SHP77 treated with DMSO at 0.1 percent for 48 hours (cell line): ENCODE measurements at regions not wholly inside any gene's neighbourhood (a gene's known extent, or its start where the extent isn't known, plus 50 kb on each side); places are given as distances from the start of the nearest gene placed in this dataset.

Experiments
- DNase-seq: peaks from one replicate; lab custom pipeline; 2025; lab: John Stamatoyannopoulos, UW

- no peak for DNase-seq
Observed at GRCh38 chr1:212526111-212526491, 82.5 kb upstream of the ATF3 start.

- DNase-seq, result no peak
Observed at GRCh38 chr1:212528501-212528900, 80.1 kb upstream of the ATF3 start.

- no peak for DNase-seq
Observed at GRCh38 chr1:212529211-212529741, 79.3 kb upstream of the ATF3 start.

- no peak for DNase-seq
Observed at GRCh38 chr1:212531267-212531666, 77.3 kb upstream of the ATF3 start.

GRCh38 chr1:212531796-212532195 lies 76.8 kb upstream of the ATF3 start:
- DNase-seq, result no peak

- no peak for DNase-seq
Observed at GRCh38 chr1:212532469-212533147, 76.0 kb upstream of the ATF3 start.

- DNase-seq, result no peak
Observed at GRCh38 chr1:212533148-212533517, 75.4 kb upstream of the ATF3 start.

- DNase-seq, result no peak
Observed at GRCh38 chr1:212536586-212536985, 72.0 kb upstream of the ATF3 start.

- DNase-seq, result no peak
Observed at GRCh38 chr1:212537610-212538009, 71.0 kb upstream of the ATF3 start.

- no peak for DNase-seq
Observed at GRCh38 chr1:212539737-212540430, 68.7 kb upstream of the ATF3 start.

- no peak for DNase-seq
Observed at GRCh38 chr1:212542761-212543187, 65.8 kb upstream of the ATF3 start.

- no peak for DNase-seq
Observed at GRCh38 chr1:212544110-212544509, 64.5 kb upstream of the ATF3 start.

- DNase-seq, result no peak
Observed at GRCh38 chr1:212545941-212546635, 62.5 kb upstream of the ATF3 start.

- DNase-seq, result no peak
Observed at GRCh38 chr1:212549503-212550017, 59.0 kb upstream of the ATF3 start.

- DNase-seq, result no peak
Observed at GRCh38 chr1:212551929-212552328, 56.6 kb upstream of the ATF3 start.

- no peak for DNase-seq
Observed at GRCh38 chr1:212553676-212554075, 54.9 kb upstream of the ATF3 start.

GRCh38 chr1:212554401-212554800 lies 54.2 kb upstream of the ATF3 start:
- DNase-seq, result no peak

- no peak for DNase-seq
Observed at GRCh38 chr1:212555426-212555825, 53.1 kb upstream of the ATF3 start.

- DNase-seq, result no peak
Observed at GRCh38 chr1:212556822-212557549, 51.6 kb upstream of the ATF3 start.

GRCh38 chr1:212557739-212558692 lies 50.5 kb upstream of the ATF3 start:
- DNase-seq, result no peak
